Panc1 (cell line): ENCODE measurements at regions not wholly inside any gene's neighbourhood (a gene's known extent, or its start where the extent isn't known, plus 50 kb on each side); places are given as distances from the start of the nearest gene placed in this dataset.

Experiments used
- ATAC-seq: fragments of 200-7000 bp; cut with Tn5 transposase; 2 replicates; pipeline ENCODE4 v1.9.1; 2020; ENCODE audit warnings: mild to moderate bottlenecking, moderate library complexity
- BruUV-seq: library from RNA; stranded (reverse); fragments of 400-500 nt; replicated peaks from 2 replicates; lab custom pipeline; 2021; lab: Mats Ljungman, UMichigan
- CTCF ChIA-PET: fragments of 300-600 bp; sonication (Branson Sonifier 250); formaldehyde crosslinking; loops from one replicate; lab custom pipeline; 2022; ENCODE audit warnings: antibody characterized with exemption; lab: Charles Lee
- POLR2A ChIA-PET: fragments of 300-600 bp; sonication (Branson Sonifier 250); formaldehyde crosslinking; loops from one replicate; lab custom pipeline; 2022; ENCODE audit warnings: antibody characterized with exemption; lab: Charles Lee
- DNase-seq: peaks from one replicate; pipeline ENCODE4 v3.0.0-alpha.2; 2010; ENCODE audit warnings: low read depth, low spot score
- H3K27ac ChIP-seq: 2 replicates; pipeline ENCODE4 v1.5.1; 2011; ENCODE audit warnings: mild to moderate bottlenecking, low read length, inconsistent platforms
- H3K27me3 ChIP-seq: fragments of 200-500 bp; sonication (Bioruptor generic); 2 replicates; pipeline ENCODE4 v1.6.0; 2014; ENCODE audit warnings: low read length, inconsistent platforms; ENCODE audit not compliant: control insufficient read depth, insufficient read depth
- H3K36me3 ChIP-seq: fragments of 200-500 bp; sonication (Bioruptor generic); 2 replicates; pipeline ENCODE4 v1.5.1; 2014; ENCODE audit warnings: inconsistent platforms, mild to moderate bottlenecking, low read length, moderate library complexity; ENCODE audit not compliant: control insufficient read depth, insufficient read depth
- H3K4me1 ChIP-seq: 2 replicates; pipeline ENCODE4 v1.5.1; 2011; ENCODE audit warnings: inconsistent platforms, mild to moderate bottlenecking, low read length, moderate library complexity; ENCODE audit not compliant: control insufficient read depth, insufficient read depth
- H3K4me3 ChIP-seq, 2 experiments: 2 replicates each; pipeline ENCODE4 v1.5.1; 2011 to 2012; ENCODE audit warnings: low read depth in 2 of 2, low read length in 2 of 2, mild to moderate bottlenecking in 2 of 2, inconsistent platforms in 1 of 2, moderate library complexity in 1 of 2
- H3K9me3 ChIP-seq: fragments of 200-500 bp; sonication (Bioruptor generic); 2 replicates; pipeline ENCODE4 v1.5.1; 2014; ENCODE audit warnings: low read depth, mild to moderate bottlenecking, inconsistent platforms, low read length, moderate library complexity; ENCODE audit not compliant: control insufficient read depth, insufficient read depth
- CTCF ChIP-seq: fragments of 450-650 bp; IDR thresholded peaks from 2 replicates; pipeline ENCODE4 v1.5.1; 2017; ENCODE audit warnings: mild to moderate bottlenecking
- POLR2AphosphoS5 ChIP-seq: IDR thresholded peaks from 2 replicates; pipeline ENCODE4 v1.6.1; 2012; ENCODE audit warnings: mild to moderate bottlenecking, low read depth, low read length, moderate library complexity
- REST ChIP-seq, 2 experiments: IDR thresholded peaks; 2 replicates each; pipeline ENCODE4 v1.6.1; 2011 to 2012; ENCODE audit warnings: low read depth in 2 of 2, control low read depth in 1 of 2, low read length in 1 of 2, mild to moderate bottlenecking in 1 of 2, moderate library complexity in 1 of 2; ENCODE audit not compliant: insufficient read depth in 1 of 2
- SIN3A ChIP-seq: IDR thresholded peaks from 2 replicates; pipeline ENCODE4 v1.6.1; 2012; ENCODE audit warnings: low read depth, mild to moderate bottlenecking, low read length, moderate library complexity, borderline replicate concordance; ENCODE audit not compliant: insufficient read depth
- TCF7L2 ChIP-seq: IDR thresholded peaks from 2 replicates; pipeline ENCODE4 v1.6.1; 2011; ENCODE audit warnings: mild to moderate bottlenecking, low read depth, low read length, inconsistent platforms
- in situ Hi-C: cut with HindIII; loops from 2 replicates; pipeline ENCODE4 v1.10.0; 2016; ENCODE audit warnings: low sequenced_read_pairs, low pct_unique_long_range_greater_than_20kb
- intact Hi-C: fragments of 100-400 bp; cut with micrococcal nuclease; formaldehyde crosslinking; loops from one replicate; pipeline ENCODE4 v1.10.0; 2022; ENCODE audit not compliant: unreplicated experiment

- CTCF ChIA-PET: no interaction called here
- no TSS peak for BruUV-seq
- in situ Hi-C loops: no loop called here
- POLR2A ChIA-PET: no interaction called here
- intact Hi-C loops: no loop called here
- Histone ChIP-seq H3K4me3 (no peak overlapping the region), H3K4me1 (no peaks in the 10 kb centered on the region), H3K9me3 (peaks cover 3% of the 10 kb centered on the region; the same call in 1 of the 2 replicates), H3K27me3 (no peaks in the 10 kb centered on the region), H3K27ac (no peak overlapping the region), H3K36me3 (no peaks in the 10 kb centered on the region)
- ATAC-seq (no peak), DNase-seq (no peak)
- no peak for TF ChIP-seq TCF7L2
Observed at GRCh38 chr6:92784235-92784634, 635.1 kb downstream of the EPHA7 start.

GRCh38 chr6:92779746-92780145 lies 639.6 kb downstream of the EPHA7 start:
- intact Hi-C loops: loop anchor here (10.0 kb wide), 2 partner anchors 635 to 1695 kb away; no protein-coding TSS in a partner anchor
- ChIA-PET POLR2A (no interaction called here), CTCF (no interaction called here)
- Histone ChIP-seq H3K36me3 (no peaks in the 10 kb centered on the region), H3K4me1 (no peaks in the 10 kb centered on the region), H3K9me3 (no peaks in the 10 kb centered on the region), H3K4me3 (no peak overlapping the region), H3K27ac (no peak overlapping the region), H3K27me3 (no peaks in the 10 kb centered on the region)
- no peak for ATAC-seq
- TF ChIP-seq REST (IDR thresholded peaks at IDR 0.05; ENCODE audit: insufficient read depth in 1 of 2, low read depth in 2 of 2, low read length in 1 of 2) (no peak), POLR2AphosphoS5 (no peak), TCF7L2 (no peak), SIN3A (no peak), CTCF (no peak)
- no peak for DNase-seq
- in situ Hi-C loops: no loop called here
- no TSS peak for BruUV-seq

- in situ Hi-C loops: no loop called here
- DNase-seq: peak; percentile 32
- H3K27ac ChIP-seq: no peak overlapping the region
- CTCF ChIA-PET: no interaction called here
- ATAC-seq: no peak
- H3K36me3 ChIP-seq: no peaks in the 10 kb centered on the region
- H3K4me1 ChIP-seq: no peaks in the 10 kb centered on the region
- TF ChIP-seq TCF7L2 (no peak), CTCF (peak; percentile 59; the same call in 1 of the 2 replicates)
- no peaks in the 10 kb centered on the region for H3K9me3 ChIP-seq
- intact Hi-C loops: loop anchor here (10.0 kb wide), 2 partner anchors 632 to 1692 kb away; no protein-coding TSS in a partner anchor
- H3K27me3 ChIP-seq: no peaks in the 10 kb centered on the region
- no TSS peak for BruUV-seq
- H3K4me3 ChIP-seq: no peak overlapping the region
- POLR2A ChIA-PET: no interaction called here
Observed at GRCh38 chr6:92777146-92777740, 642.1 kb downstream of the EPHA7 start.
